ENCODE measurements at regions not wholly inside any gene's neighbourhood (a gene's known extent, or its start where the extent isn't known, plus 50 kb on each side); places are given as distances from the start of the nearest gene placed in this dataset.
"Not testable (repeated sequence)": the region's sequence is repeated elsewhere in the genome, so short reads cannot be mapped to it uniquely, and the experiment has no call there.

DNA sequence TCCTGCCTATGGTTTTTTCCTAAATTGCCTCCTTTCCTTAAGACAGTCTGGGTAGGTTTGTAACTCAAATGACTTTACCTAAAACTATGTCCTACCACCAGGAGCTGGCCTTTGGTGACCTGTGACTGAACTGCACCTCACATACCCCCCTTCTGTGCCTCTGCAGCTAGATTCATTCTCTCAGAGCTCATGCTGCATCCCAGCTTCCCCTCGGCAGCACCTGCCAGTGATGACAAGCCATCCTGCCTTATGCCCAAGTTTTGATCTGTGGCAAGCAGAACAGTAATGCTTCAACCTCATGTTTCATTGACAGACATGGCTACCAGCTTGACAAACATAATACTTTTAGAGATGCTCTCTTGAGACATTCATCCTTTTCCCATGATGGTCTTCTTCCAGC, 141.9 kb downstream of the TSEN15 start:
- DNase-seq (ENCODE audit: low spot score in 2 of 2), result no peak
- Histone ChIP-seq H3K4me3 (no peak overlapping the region), H3K9me3 (peaks cover 0 to 1% (median 0%) of the 10 kb centered on the region in 4 donors), H3K36me3 (no peaks in the 10 kb centered on the region), H3K27me3 (no peaks in the 10 kb centered on the region), H3K27ac (no peak overlapping the region), H3K4me1 (peaks cover 0 to 7% (median 0%) of the 10 kb centered on the region in 4 donors)
- 87 to 100% methylated on average over 1 of the region's 1 CpG for WGBS, 2 donors
- no peak for TF ChIP-seq EP300 (IDR thresholded peaks at IDR 0.05)
- no peak for TF ChIP-seq POLR2A (IDR thresholded peaks at IDR 0.05)
- TF ChIP-seq, protein P1, sequence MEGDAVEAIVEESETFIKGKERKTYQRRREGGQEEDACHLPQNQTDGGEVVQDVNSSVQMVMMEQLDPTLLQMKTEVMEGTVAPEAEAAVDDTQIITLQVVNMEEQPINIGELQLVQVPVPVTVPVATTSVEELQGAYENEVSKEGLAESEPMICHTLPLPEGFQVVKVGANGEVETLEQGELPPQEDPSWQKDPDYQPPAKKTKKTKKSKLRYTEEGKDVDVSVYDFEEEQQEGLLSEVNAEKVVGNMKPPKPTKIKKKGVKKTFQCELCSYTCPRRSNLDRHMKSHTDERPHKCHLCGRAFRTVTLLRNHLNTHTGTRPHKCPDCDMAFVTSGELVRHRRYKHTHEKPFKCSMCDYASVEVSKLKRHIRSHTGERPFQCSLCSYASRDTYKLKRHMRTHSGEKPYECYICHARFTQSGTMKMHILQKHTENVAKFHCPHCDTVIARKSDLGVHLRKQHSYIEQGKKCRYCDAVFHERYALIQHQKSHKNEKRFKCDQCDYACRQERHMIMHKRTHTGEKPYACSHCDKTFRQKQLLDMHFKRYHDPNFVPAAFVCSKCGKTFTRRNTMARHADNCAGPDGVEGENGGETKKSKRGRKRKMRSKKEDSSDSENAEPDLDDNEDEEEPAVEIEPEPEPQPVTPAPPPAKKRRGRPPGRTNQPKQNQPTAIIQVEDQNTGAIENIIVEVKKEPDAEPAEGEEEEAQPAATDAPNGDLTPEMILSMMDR (IDR thresholded peaks at IDR 0.05), result no peak

DNA sequence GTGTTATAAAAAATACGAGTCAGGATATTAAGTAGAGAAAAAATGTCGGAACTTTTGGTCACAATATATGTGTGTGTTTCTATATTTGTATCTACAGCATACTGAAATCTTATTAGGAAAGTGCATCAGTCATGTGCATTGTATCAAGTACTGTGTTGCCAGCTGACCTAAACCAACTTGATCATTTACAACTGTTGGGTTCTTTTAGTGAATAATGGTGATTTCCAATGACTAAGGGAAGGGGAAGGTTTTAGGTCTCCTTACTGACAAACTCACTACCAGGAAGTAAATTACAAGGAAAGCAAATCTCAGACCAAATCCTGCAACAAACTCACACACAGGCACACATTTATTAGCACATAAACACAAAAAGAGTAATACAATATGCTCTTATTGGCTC, 142.7 kb downstream of the TSEN15 start:
- Histone ChIP-seq H3K9me3 (no peaks in the 10 kb centered on the region), H3K36me3 (no peaks in the 10 kb centered on the region), H3K27me3 (no peaks in the 10 kb centered on the region), H3K27ac (no peak overlapping the region), H3K4me3 (no peak overlapping the region), H3K4me1 (peaks cover 0 to 7% (median 0%) of the 10 kb centered on the region in 4 donors)
- DNase-seq (ENCODE audit: low spot score in 2 of 2), result no peak
- 87 to 89% methylated on average over 2 of the region's 2 CpGs for WGBS, 2 donors
- TF ChIP-seq POLR2A (IDR thresholded peaks at IDR 0.05) (no peak), EP300 (IDR thresholded peaks at IDR 0.05) (no peak)
- TF ChIP-seq, protein P1 (IDR thresholded peaks at IDR 0.05), result no peak

DNA sequence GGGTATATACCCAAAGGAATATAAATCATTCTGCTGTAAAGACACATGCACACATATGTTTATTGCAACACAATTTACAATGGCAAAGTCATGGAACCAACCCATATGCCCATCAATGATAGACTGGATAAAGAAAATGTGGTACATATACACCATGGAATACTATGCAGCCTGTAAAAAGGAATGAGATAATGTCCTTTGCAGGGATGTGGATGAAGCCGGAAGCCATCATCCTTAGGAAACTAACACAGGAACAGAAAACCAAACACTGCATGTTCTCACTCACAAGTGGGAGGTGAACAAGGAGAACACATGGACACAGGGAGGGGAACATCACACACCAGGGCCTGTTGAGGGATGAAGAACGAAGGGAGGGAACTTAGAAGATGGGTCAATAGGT, 144.2 kb downstream of the TSEN15 start:
- H3K36me3 ChIP-seq; H3K27ac ChIP-seq; H3K4me3 ChIP-seq; H3K4me1 ChIP-seq; DNase-seq (ENCODE audit: low spot score in 2 of 2); H3K27me3 ChIP-seq; H3K9me3 ChIP-seq: not testable (repeated sequence)
- 93 to 98% methylated on average over 2 of the region's 2 CpGs for WGBS, 2 donors

DNA sequence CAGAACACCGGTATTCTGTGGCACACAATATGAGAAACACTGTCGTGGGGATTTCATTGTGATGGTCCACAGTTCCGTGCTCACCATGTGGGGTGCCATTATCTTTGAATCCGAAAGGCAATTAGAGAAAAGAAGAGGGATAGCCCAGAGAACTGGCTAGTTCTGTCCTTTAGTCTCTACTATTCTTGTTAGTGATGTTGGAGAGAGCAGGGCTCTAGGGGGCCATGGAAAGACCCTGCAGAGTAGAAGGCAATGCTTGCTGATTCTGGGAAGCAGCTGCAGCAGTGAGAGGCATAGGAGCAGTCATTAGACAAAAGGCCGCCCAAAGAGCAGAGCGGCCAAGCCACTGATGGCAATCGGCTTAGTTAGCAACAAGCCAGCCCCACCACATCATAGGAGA, 146.3 kb downstream of the TSEN15 start:
- H3K9me3 ChIP-seq, result no peaks in the 10 kb centered on the region
- no peak overlapping the region for H3K27ac ChIP-seq
- TF ChIP-seq, protein P1 (IDR thresholded peaks at IDR 0.05), result no peak
- TF ChIP-seq POLR2A (IDR thresholded peaks at IDR 0.05) (no peak), EP300 (IDR thresholded peaks at IDR 0.05) (no peak)
- H3K36me3 ChIP-seq, result no peaks in the 10 kb centered on the region
- no peaks in the 10 kb centered on the region for H3K27me3 ChIP-seq
- H3K4me1 ChIP-seq, result no peaks in the 10 kb centered on the region
- WGBS, 2 donors, result 88 to 89% methylated on average over 7 of the region's 7 CpGs
- DNase-seq (ENCODE audit: low spot score in 2 of 2), result no peak
- no peak overlapping the region for H3K4me3 ChIP-seq

DNA sequence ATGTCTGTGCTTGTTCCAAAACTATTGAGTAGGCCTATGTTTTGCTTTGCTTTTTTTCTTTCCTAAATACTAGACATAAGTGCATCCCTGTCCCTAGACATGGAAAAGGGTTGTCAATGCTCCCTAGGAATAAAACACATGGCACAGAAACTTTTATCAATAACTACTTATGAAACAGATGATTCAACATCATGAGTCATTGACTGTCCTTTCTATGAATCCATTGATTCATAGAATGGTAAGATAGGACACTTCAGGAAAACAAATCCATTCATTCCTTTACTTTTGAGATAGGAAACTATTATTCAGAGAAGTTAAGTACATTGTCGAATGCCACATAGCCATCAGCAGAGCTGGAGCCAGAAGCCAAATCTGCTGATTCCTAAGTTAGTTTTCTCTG, 147.5 kb downstream of the TSEN15 start:
- H3K4me1 ChIP-seq, result no peaks in the 10 kb centered on the region

More for the DNA sequence above, 147.5 kb downstream of the TSEN15 start:
- Histone ChIP-seq H3K27me3 (no peaks in the 10 kb centered on the region), H3K4me3 (no peak overlapping the region), H3K27ac (no peak overlapping the region), H3K9me3 (no peaks in the 10 kb centered on the region), H3K36me3 (no peaks in the 10 kb centered on the region)
- TF ChIP-seq POLR2A (IDR thresholded peaks at IDR 0.05) (no peak), EP300 (IDR thresholded peaks at IDR 0.05) (no peak)
- TF ChIP-seq, protein P1 (IDR thresholded peaks at IDR 0.05), result no peak
- no peak for DNase-seq (ENCODE audit: low spot score in 2 of 2)
- WGBS, 2 donors, result 48 to 52% methylated on average over 1 of the region's 1 CpG

All from tibial nerve (tissue), 4 donors.